Thoracic aorta (tissue), 2 donors: ENCODE measurements at regions not wholly inside any gene's neighbourhood (a gene's known extent, or its start where the extent isn't known, plus 50 kb on each side); places are given as distances from the start of the nearest gene placed in this dataset.

Source experiments
- ATAC-seq: fragments of 150-250 bp; one replicate; pipeline ENCODE4 v1.8.0; 2017; ENCODE audit warnings: low read depth; ENCODE audit not compliant: insufficient number of reproducible peaks, low FRiP score
- DNase-seq: peaks from one replicate; pipeline ENCODE4 v3.0.0-alpha.2; 2020; ENCODE audit warnings: low spot score
- H3K27ac ChIP-seq, 2 donors: fragments of 200-600 bp; sonication (generic); 1 replicate in 1 of 2; 2 replicates in 1 of 2; pipeline ENCODE4 v1.5.1; 2016; ENCODE audit warnings: mild to moderate bottlenecking in 2 of 2, moderate library complexity in 2 of 2
- H3K27me3 ChIP-seq: fragments of 200-600 bp; sonication (generic); replicated peaks from 2 replicates; pipeline ENCODE4 v1.6.0; 2016; ENCODE audit warnings: mild to moderate bottlenecking; ENCODE audit not compliant: insufficient read depth
- H3K36me3 ChIP-seq: fragments of 200-600 bp; sonication (generic); one replicate; pipeline ENCODE4 v1.5.1; 2016
- H3K4me1 ChIP-seq, 2 donors: fragments of 200-600 bp; sonication (generic); 1 replicate in 1 of 2; 2 replicates in 1 of 2; pipeline versions ENCODE4 v1.5.1 to v1.6.0; 2016; ENCODE audit warnings: low read depth in 2 of 2, mild to moderate bottlenecking in 1 of 2; ENCODE audit not compliant: control insufficient read depth in 1 of 2
- H3K4me3 ChIP-seq: fragments of 200-600 bp; sonication (generic); 2 replicates; pipeline ENCODE4 v1.5.1; 2016; ENCODE audit warnings: mild to moderate bottlenecking
- H3K9me3 ChIP-seq: fragments of 200-600 bp; sonication (generic); 2 replicates; pipeline ENCODE4 v1.5.1; 2016
- CTCF ChIP-seq: fragments of 200-600 bp; sonication (generic); IDR thresholded peaks from one replicate; pipeline ENCODE4 v1.5.1; 2019; ENCODE audit warnings: antibody characterized with exemption

GRCh38 chr4:142977182-142977581 lies 131.1 kb upstream of the INPP4B start:
- TF ChIP-seq CTCF = no peak
- H3K4me1 ChIP-seq = no peaks in the 10 kb centered on the region

GRCh38 chr4:142983065-142983464 lies 137.0 kb upstream of the INPP4B start:
- Histone ChIP-seq H3K27ac (no peak overlapping the region), H3K36me3 (no peaks in the 10 kb centered on the region), H3K9me3 (no peaks in the 10 kb centered on the region), H3K4me3 (no peak overlapping the region), H3K27me3 (no peaks in the 10 kb centered on the region), H3K4me1 (no peaks in the 10 kb centered on the region)
- DNase-seq (no peak), ATAC-seq (no peak)
- no peak for TF ChIP-seq CTCF

More at GRCh38 chr4:142977182-142977581, 131.1 kb upstream of the INPP4B start:
- no peaks in the 10 kb centered on the region for H3K9me3 ChIP-seq
- no peak overlapping the region for H3K27ac ChIP-seq
- no peaks in the 10 kb centered on the region for H3K27me3 ChIP-seq
- no peaks in the 10 kb centered on the region for H3K36me3 ChIP-seq
- DNase-seq (no peak), ATAC-seq (no peak)
- H3K4me3 ChIP-seq = no peak overlapping the region

GRCh38 chr4:142983589-142983988 lies 137.5 kb upstream of the INPP4B start:
- ATAC-seq (no peak), DNase-seq (no peak)
- Histone ChIP-seq H3K27ac (no peak overlapping the region), H3K4me1 (no peaks in the 10 kb centered on the region), H3K36me3 (no peaks in the 10 kb centered on the region), H3K27me3 (no peaks in the 10 kb centered on the region), H3K4me3 (no peak overlapping the region), H3K9me3 (no peaks in the 10 kb centered on the region)
- TF ChIP-seq CTCF = no peak

GRCh38 chr4:142984871-142985585 lies 138.9 kb upstream of the INPP4B start:
- no peak for ATAC-seq
- Histone ChIP-seq H3K27ac (no peak overlapping the region), H3K4me1 (no peaks in the 10 kb centered on the region), H3K36me3 (no peaks in the 10 kb centered on the region), H3K4me3 (no peak overlapping the region), H3K27me3 (no peaks in the 10 kb centered on the region), H3K9me3 (no peaks in the 10 kb centered on the region)
- TF ChIP-seq CTCF = no peak
- no peak for DNase-seq

GRCh38 chr4:143016171-143016570 lies 168.5 kb upstream of the USP38 start:
- Histone ChIP-seq H3K4me1 (no peaks in the 10 kb centered on the region), H3K27me3 (no peaks in the 10 kb centered on the region), H3K36me3 (no peaks in the 10 kb centered on the region), H3K27ac (no peak overlapping the region), H3K9me3 (peaks cover 2% of the 10 kb centered on the region), H3K4me3 (no peak overlapping the region)
- DNase-seq (no peak), ATAC-seq (no peak)
- no peak for TF ChIP-seq CTCF
